Fibroblast of the aortic adventitia (primary cell): ENCODE measurements at regions not wholly inside any gene's neighbourhood (a gene's known extent, or its start where the extent isn't known, plus 50 kb on each side); places are given as distances from the start of the nearest gene placed in this dataset.

Source experiments
- DNase-seq: peaks from one replicate; pipeline ENCODE4 v3.0.0-alpha.2; 2010; ENCODE audit warnings: low read depth
- H3K4me3 ChIP-seq: 2 replicates; pipeline ENCODE4 v1.5.1; 2011; ENCODE audit warnings: low read depth, mild to moderate bottlenecking, control low read depth, low read length, moderate library complexity
- TF ChIP-seq, protein P1 (sequence below): IDR thresholded peaks from 2 replicates; pipeline ENCODE4 v1.5.1; 2011; ENCODE audit warnings: mild to moderate bottlenecking, low read length, control low read depth, inconsistent platforms; ENCODE audit not compliant: insufficient read depth

GRCh38 chr6:48916607-48917006, 546.4 kb downstream of the MMUT start:
- no peak for DNase-seq
- TF ChIP-seq, protein P1, sequence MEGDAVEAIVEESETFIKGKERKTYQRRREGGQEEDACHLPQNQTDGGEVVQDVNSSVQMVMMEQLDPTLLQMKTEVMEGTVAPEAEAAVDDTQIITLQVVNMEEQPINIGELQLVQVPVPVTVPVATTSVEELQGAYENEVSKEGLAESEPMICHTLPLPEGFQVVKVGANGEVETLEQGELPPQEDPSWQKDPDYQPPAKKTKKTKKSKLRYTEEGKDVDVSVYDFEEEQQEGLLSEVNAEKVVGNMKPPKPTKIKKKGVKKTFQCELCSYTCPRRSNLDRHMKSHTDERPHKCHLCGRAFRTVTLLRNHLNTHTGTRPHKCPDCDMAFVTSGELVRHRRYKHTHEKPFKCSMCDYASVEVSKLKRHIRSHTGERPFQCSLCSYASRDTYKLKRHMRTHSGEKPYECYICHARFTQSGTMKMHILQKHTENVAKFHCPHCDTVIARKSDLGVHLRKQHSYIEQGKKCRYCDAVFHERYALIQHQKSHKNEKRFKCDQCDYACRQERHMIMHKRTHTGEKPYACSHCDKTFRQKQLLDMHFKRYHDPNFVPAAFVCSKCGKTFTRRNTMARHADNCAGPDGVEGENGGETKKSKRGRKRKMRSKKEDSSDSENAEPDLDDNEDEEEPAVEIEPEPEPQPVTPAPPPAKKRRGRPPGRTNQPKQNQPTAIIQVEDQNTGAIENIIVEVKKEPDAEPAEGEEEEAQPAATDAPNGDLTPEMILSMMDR: no peak
- no peak overlapping the region for H3K4me3 ChIP-seq

DNA sequence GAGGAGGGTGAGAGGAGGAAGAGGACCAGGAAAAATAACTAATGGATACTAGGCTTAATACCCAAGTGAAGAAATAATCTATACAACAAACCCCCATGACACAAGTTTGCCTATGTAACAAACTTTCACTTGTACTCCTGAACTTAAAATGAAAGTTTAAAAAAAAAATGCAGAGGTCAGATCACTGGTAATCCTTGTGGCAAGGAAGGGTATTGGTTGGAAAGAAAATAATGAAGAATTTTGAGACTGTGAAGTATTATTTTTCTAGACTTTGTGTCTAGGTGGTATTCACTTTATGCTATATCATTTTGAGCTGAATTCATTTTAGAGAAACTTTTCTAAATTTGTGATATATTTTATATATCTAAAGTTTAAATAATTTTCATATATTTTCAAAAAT, 547.5 kb downstream of the MMUT start:
- TF ChIP-seq, protein P1: peak; percentile 25
- DNase-seq: no peak
- no peak overlapping the region for H3K4me3 ChIP-seq

GRCh38 chr6:48912503-48912902, 550.5 kb downstream of the MMUT start:
- TF ChIP-seq, protein P1: no peak

DNA sequence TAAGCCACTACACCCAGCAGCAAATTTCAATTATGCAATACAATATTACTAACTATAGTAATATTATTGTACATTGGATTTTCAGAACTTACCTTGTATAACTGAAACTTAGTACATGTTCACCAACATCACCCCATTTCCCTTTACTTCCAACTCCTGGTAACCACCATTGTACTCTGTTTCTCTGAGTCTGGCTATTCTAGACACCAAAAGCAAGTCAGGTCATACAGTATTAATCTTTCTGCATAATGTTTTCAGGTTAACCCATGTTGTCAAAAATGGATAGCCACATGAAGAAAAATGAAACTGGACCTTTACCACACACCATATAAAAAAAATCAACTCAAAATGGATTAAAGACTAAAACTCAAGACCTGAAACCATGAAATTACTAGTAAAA, 558.2 kb downstream of the MMUT start:
- DNase-seq: no peak

More at GRCh38 chr6:48912503-48912902, 550.5 kb downstream of the MMUT start:
- no peak for DNase-seq
- no peak overlapping the region for H3K4me3 ChIP-seq

GRCh38 chr6:48894469-48894868, 568.6 kb downstream of the MMUT start:
- TF ChIP-seq, protein P1: no peak
- no peak for DNase-seq
- no peak overlapping the region for H3K4me3 ChIP-seq

More for the DNA sequence above, 558.2 kb downstream of the MMUT start:
- TF ChIP-seq, protein P1: no peak
- H3K4me3 ChIP-seq: no peak overlapping the region

DNA sequence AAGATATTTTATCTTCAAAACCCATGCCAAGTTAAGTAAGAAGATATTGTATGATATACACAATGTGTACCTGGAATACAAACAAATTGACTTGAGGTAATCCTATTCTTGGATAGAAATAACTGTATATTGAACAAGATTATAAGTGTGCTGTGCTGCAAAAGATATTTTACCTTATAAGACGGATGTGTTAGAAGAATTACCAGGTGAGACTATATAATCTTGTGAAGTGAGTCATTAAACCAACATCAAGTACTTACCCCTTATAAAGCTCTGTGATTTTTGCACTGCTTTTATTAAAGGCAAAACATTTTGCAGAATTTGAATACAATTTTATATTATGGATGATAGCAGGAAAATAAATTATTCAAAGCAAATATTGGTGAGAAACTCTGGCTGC, 570.0 kb downstream of the MMUT start:
- DNase-seq: no peak
- TF ChIP-seq, protein P1: no peak
- H3K4me3 ChIP-seq: no peak overlapping the region

DNA sequence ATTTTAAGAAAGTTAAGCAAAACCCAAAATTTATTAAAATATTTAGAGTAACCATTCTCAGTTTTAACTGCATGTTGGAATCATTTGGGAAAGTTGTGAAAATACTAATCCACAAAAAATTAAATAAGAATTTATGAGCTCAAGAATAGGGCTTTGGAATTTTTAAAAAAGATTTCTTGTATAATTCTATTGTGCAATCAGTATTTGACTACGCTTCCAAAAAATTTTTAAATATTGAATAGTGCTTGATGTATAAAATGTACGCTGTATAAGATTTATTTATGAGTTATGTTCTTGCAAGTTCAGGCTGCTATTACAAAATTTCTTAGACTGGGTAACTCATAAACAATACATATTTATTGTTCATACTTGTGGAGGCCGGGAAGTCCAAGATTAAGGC, 571.7 kb downstream of the MMUT start:
- TF ChIP-seq, protein P1: no peak

More for the DNA sequence above, 571.7 kb downstream of the MMUT start:
- H3K4me3 ChIP-seq: no peak overlapping the region
- DNase-seq: no peak
